Sigmoid colon (tissue), 6 donors: ENCODE measurements at regions not wholly inside any gene's neighbourhood (a gene's known extent, or its start where the extent isn't known, plus 50 kb on each side); places are given as distances from the start of the nearest gene placed in this dataset.
"Not testable (repeated sequence)": the region's sequence is repeated elsewhere in the genome, so short reads cannot be mapped to it uniquely, and the experiment has no call there.

Experiments
- DNase-seq: peaks from one replicate; pipeline ENCODE4 v3.0.0-alpha.2; 2019
- H3K27ac ChIP-seq, 4 donors: fragments of 200-600 bp; sonication (generic); one replicate each; pipeline ENCODE4 v1.5.1; 2016 to 2019; ENCODE audit warnings: mild to moderate bottlenecking in 1 of 4
- H3K27me3 ChIP-seq, 3 donors: fragments of 200-600 bp; sonication (generic); one replicate each; pipeline ENCODE4 v1.5.1; 2019; ENCODE audit warnings: mild to moderate bottlenecking in 1 of 3
- H3K36me3 ChIP-seq, 4 donors: fragments of 200-600 bp; sonication (generic); one replicate each; pipeline ENCODE4 v1.5.1; 2016 to 2019
- H3K4me1 ChIP-seq, 4 donors: fragments of 200-600 bp; sonication (generic); one replicate each; pipeline ENCODE4 v1.5.1; 2017 to 2019
- H3K4me3 ChIP-seq, 4 donors: fragments of 200-600 bp; sonication (generic); one replicate each; pipeline ENCODE4 v1.5.1; 2017 to 2019; ENCODE audit warnings: mild to moderate bottlenecking in 2 of 4, moderate library complexity in 1 of 4
- H3K9me3 ChIP-seq, 4 donors: fragments of 200-600 bp in 3 of 4; sonication (generic) in 3 of 4; one replicate each; pipeline versions ENCODE4 v1.5.1 to v1.6.1; 2013 to 2019
- EP300 ChIP-seq, 4 donors: sonication (generic); formaldehyde crosslinking; IDR thresholded peaks; one replicate each; pipeline ENCODE4 v1.6.1; 2017; ENCODE audit warnings: antibody characterized with exemption in 4 of 4
- POLR2A ChIP-seq, 2 donors: fragments of 450-650 bp; IDR thresholded peaks; one replicate each; pipeline ENCODE4 v1.6.1; 2016; ENCODE audit warnings: antibody characterized with exemption in 2 of 2, mild to moderate bottlenecking in 2 of 2, moderate library complexity in 2 of 2
- POLR2AphosphoS5 ChIP-seq, 4 donors: sonication (generic); formaldehyde crosslinking; IDR thresholded peaks; one replicate each; pipeline ENCODE4 v1.6.1; 2017; ENCODE audit warnings: antibody characterized with exemption in 4 of 4
- WGBS, 2 donors: extraction: QIAGEN DNeasy Blood & Tissue Kit; methylation state at CpG; one replicate each; pipeline ENCODE4 v1.1.7; 2013; 5-methylcytosine and 5-hydroxymethylcytosine counted together
- intact Hi-C: fragments of 100-400 bp; cut with DNase I; formaldehyde crosslinking; loops from one replicate; pipeline ENCODE4 v1.15.1; 2023
- TF ChIP-seq, protein P1 (sequence below), 4 experiments: fragments of 450-650 bp in 3 of 4; fragments of 200-600 bp in 1 of 4; IDR thresholded peaks; one replicate each; pipeline ENCODE4 v1.5.1; 2016 to 2019; ENCODE audit warnings: antibody characterized with exemption in 4 of 4, mild to moderate bottlenecking in 3 of 4, moderate library complexity in 2 of 4
- donor health status: healthy with polysubstance abuse.
- donor health status: healthy.

GRCh38 chr6:99819853-99820252, 174.2 kb downstream of the MCHR2 start:
- intact Hi-C loops = no loop called here
- peaks cover 0 to 21% (median 0%) of the 10 kb centered on the region in 3 donors for H3K27me3 ChIP-seq
- 89 to 92% methylated on average over 5 of the region's 5 CpGs for WGBS, 2 donors
- TF ChIP-seq POLR2AphosphoS5 (IDR thresholded peaks at IDR 0.05) (no peak), POLR2A (IDR thresholded peaks at IDR 0.05) (no peak), EP300 (IDR thresholded peaks at IDR 0.05) (no peak)
- TF ChIP-seq, protein P1, sequence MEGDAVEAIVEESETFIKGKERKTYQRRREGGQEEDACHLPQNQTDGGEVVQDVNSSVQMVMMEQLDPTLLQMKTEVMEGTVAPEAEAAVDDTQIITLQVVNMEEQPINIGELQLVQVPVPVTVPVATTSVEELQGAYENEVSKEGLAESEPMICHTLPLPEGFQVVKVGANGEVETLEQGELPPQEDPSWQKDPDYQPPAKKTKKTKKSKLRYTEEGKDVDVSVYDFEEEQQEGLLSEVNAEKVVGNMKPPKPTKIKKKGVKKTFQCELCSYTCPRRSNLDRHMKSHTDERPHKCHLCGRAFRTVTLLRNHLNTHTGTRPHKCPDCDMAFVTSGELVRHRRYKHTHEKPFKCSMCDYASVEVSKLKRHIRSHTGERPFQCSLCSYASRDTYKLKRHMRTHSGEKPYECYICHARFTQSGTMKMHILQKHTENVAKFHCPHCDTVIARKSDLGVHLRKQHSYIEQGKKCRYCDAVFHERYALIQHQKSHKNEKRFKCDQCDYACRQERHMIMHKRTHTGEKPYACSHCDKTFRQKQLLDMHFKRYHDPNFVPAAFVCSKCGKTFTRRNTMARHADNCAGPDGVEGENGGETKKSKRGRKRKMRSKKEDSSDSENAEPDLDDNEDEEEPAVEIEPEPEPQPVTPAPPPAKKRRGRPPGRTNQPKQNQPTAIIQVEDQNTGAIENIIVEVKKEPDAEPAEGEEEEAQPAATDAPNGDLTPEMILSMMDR (IDR thresholded peaks at IDR 0.05) = no peak
- H3K4me3 ChIP-seq = no peak overlapping the region
- no peak for DNase-seq
- H3K27ac ChIP-seq = no peak overlapping the region
- H3K4me1 ChIP-seq = no peaks in the 10 kb centered on the region
- no peaks in the 10 kb centered on the region for H3K36me3 ChIP-seq
- no peaks in the 10 kb centered on the region for H3K9me3 ChIP-seq

- no peak for DNase-seq
- Histone ChIP-seq H3K4me1 (no peaks in the 10 kb centered on the region), H3K9me3 (no peaks in the 10 kb centered on the region), H3K4me3 (no peak overlapping the region), H3K27me3 (peaks cover 0 to 21% (median 0%) of the 10 kb centered on the region in 3 donors), H3K27ac (no peak overlapping the region), H3K36me3 (no peaks in the 10 kb centered on the region)
- WGBS, 2 donors = 39 to 61% methylated on average over 6 of the region's 6 CpGs
- TF ChIP-seq, protein P1 (IDR thresholded peaks at IDR 0.05) = no peak
- TF ChIP-seq POLR2AphosphoS5 (IDR thresholded peaks at IDR 0.05) (no peak), POLR2A (IDR thresholded peaks at IDR 0.05) (no peak), EP300 (IDR thresholded peaks at IDR 0.05) (no peak)
- intact Hi-C loops = no loop called here
These were observed 172.9 kb downstream of the MCHR2 start for GRCh38 chr6:99821164-99821563.

DNA sequence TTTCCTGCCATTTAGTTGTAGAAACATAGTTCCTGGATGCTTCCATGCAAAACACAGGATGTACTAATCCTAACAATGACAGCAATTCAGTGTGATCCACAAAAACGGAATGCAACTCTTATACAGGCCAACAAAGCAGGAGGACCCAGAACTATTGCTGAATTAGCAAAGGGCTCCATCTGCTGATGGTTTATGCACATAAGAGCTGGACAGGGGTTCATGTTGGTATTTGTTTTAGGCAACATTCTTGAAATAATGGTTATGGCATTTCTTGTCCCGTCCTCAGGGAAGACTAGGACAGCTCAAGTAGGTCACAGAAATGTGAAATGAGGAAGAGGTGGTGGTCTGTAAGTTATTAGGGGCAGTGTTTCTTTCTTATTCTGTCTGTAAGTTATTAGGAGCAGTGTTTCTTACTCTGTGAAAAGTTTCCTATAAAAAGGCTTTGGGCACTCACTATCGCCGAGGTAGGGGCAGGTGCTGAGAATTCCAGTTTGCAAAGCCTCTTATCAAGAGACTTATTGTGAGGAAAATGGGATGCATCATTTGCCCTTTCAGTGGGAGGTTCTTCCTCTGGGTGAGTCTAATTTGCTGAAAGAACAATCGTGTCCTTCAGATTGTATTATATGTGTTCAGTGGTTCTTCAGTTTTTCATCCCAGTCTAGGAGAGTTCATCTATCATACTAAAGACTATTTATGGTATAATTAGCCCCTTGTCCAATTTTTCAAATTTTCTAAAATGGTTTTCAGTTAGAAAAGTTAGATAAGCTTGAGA, 171.1 kb downstream of the MCHR2 start:
- no peak for DNase-seq
- H3K27ac ChIP-seq = no peak overlapping the region
- intact Hi-C loops = no loop called here
- 11 to 40% methylated on average over 5 of the region's 5 CpGs for WGBS, 2 donors
- no peaks in the 10 kb centered on the region for H3K9me3 ChIP-seq
- H3K36me3 ChIP-seq = no peaks in the 10 kb centered on the region
- H3K4me1 ChIP-seq = no peaks in the 10 kb centered on the region
- peaks cover 0 to 21% (median 0%) of the 10 kb centered on the region in 3 donors for H3K27me3 ChIP-seq
- TF ChIP-seq POLR2A (IDR thresholded peaks at IDR 0.05) (no peak), POLR2AphosphoS5 (IDR thresholded peaks at IDR 0.05) (no peak)
- TF ChIP-seq, protein P1 (IDR thresholded peaks at IDR 0.05) = no peak
- H3K4me3 ChIP-seq = no peak overlapping the region

DNA sequence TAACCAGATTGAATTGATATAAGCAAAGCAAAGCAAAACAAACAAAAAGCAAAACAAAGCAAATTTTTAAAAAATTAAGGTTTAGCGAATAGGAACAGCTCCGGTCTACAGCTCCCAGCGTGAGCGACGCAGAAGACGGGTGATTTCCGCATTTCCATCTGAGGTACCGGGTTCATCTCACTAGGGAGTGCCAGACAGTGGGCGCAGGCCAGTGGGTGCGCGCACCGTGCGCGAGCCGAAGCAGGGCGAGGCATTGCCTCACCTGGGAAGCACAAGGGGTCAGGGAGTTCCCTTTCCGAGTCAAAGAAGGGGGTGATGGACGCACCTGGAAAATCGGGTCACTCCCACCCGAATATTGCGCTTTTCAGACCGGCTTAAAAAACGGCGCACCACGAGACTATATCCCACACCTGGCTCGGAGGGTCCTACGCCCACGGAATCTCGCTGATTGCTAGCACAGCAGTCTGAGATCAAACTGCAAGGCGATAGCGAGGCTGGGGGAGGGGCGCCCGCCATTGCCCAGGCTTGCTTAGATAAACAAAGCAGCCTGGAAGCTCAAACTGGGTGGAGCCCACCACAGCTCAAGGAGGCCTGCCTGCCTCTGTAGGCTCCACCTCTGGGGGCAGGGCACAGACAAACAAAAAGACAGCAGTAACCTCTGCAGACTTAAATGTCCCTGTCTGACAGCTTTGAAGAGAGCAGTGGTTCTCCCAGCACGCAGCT, 170.3 kb downstream of the MCHR2 start:
- H3K27ac ChIP-seq, H3K4me3 ChIP-seq, H3K4me1 ChIP-seq, DNase-seq, intact Hi-C loops, H3K36me3 ChIP-seq, H3K9me3 ChIP-seq: not testable (repeated sequence)
- peaks cover 0 to 21% (median 0%) of the 10 kb centered on the region in 3 donors for H3K27me3 ChIP-seq
- 17 to 29% methylated on average over 8 of the region's 34 CpGs for WGBS, 2 donors

DNA sequence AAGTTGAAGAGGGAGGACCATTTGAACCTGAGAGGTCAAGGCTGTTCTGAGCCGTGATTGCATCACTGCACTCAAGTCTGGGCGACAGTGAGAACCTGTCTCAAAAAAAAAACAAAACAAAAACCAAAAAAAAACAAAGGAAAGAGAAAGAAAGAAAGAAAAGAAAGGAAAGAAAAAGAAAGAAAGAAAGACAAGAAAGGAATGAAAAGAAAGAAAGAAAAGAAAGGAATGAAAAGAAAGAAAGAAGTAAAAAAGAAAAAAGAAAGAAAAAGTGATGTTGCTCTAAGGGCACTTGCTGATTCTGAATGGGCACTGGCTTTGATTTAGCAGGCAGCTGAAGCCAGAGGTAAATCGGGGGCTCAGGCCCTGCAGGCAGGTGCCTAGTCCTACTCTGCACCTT, 161.0 kb downstream of the MCHR2 start:
- DNase-seq = no peak
- WGBS, 2 donors = 72 to 79% methylated on average over 3 of the region's 3 CpGs
- Histone ChIP-seq H3K27ac (no peak overlapping the region), H3K4me3 (no peak overlapping the region), H3K9me3 (no peaks in the 10 kb centered on the region), H3K4me1 (no peaks in the 10 kb centered on the region), H3K36me3 (no peaks in the 10 kb centered on the region), H3K27me3 (no peaks in the 10 kb centered on the region)
- TF ChIP-seq POLR2AphosphoS5 (IDR thresholded peaks at IDR 0.05) (no peak), EP300 (IDR thresholded peaks at IDR 0.05) (no peak), POLR2A (IDR thresholded peaks at IDR 0.05) (no peak)
- TF ChIP-seq, protein P1 (IDR thresholded peaks at IDR 0.05) = no peak
- intact Hi-C loops = no loop called here
